ENCODE measurements at regions not wholly inside any gene's neighbourhood (a gene's known extent, or its start where the extent isn't known, plus 50 kb on each side); places are given as distances from the start of the nearest gene placed in this dataset.
"Not testable (repeated sequence)": the region's sequence is repeated elsewhere in the genome, so short reads cannot be mapped to it uniquely, and the experiment has no call there.

GRCh38 chr10:7056216-7056615 lies 354.6 kb downstream of the SFMBT2 start:
- no peak for ATAC-seq

- ATAC-seq = no peak
These were observed 355.9 kb downstream of the SFMBT2 start for GRCh38 chr10:7054915-7055314.

GRCh38 chr10:7053195-7053594 lies 357.6 kb downstream of the SFMBT2 start:
- ATAC-seq = no peak

- not testable (repeated sequence) for ATAC-seq
These were observed 360.8 kb downstream of the SFMBT2 start for GRCh38 chr10:7050024-7050423.

GRCh38 chr10:7048061-7048460 lies 362.8 kb downstream of the SFMBT2 start:
- no peak for ATAC-seq

- ATAC-seq = no peak
These were observed 364.2 kb downstream of the SFMBT2 start for GRCh38 chr10:7046615-7047014.

GRCh38 chr10:7045891-7046599 lies 364.8 kb downstream of the SFMBT2 start:
- no peak for ATAC-seq

GRCh38 chr10:7043055-7043653 lies 367.7 kb downstream of the SFMBT2 start:
- ATAC-seq = no peak

- ATAC-seq = no peak
These were observed 368.3 kb downstream of the SFMBT2 start for GRCh38 chr10:7042419-7043054.

GRCh38 chr10:7042000-7042399 lies 368.8 kb downstream of the SFMBT2 start:
- no peak for ATAC-seq

- no peak for ATAC-seq
These were observed 370.2 kb downstream of the SFMBT2 start for GRCh38 chr10:7040681-7041080.

- ATAC-seq = no peak
These were observed 371.0 kb downstream of the SFMBT2 start for GRCh38 chr10:7039859-7040258.

GRCh38 chr10:7038416-7038815 lies 372.4 kb downstream of the SFMBT2 start:
- ATAC-seq = no peak

GRCh38 chr10:7037434-7037833 lies 373.4 kb downstream of the SFMBT2 start:
- not testable (repeated sequence) for ATAC-seq

GRCh38 chr10:7036951-7037350 lies 373.9 kb downstream of the SFMBT2 start:
- ATAC-seq = no peak

GRCh38 chr10:7035126-7035761 lies 375.6 kb downstream of the SFMBT2 start:
- ATAC-seq = peak; percentile 84 to 91

GRCh38 chr10:7033031-7033430 lies 377.8 kb downstream of the SFMBT2 start:
- ATAC-seq = no peak

GRCh38 chr10:7030134-7030855 lies 380.5 kb downstream of the SFMBT2 start:
- no peak for ATAC-seq

- ATAC-seq = no peak
These were observed 381.2 kb downstream of the SFMBT2 start for GRCh38 chr10:7029672-7030071.

GRCh38 chr10:7028809-7029166 lies 382.0 kb downstream of the SFMBT2 start:
- ATAC-seq = no peak

GRCh38 chr10:7027913-7028808 lies 382.7 kb downstream of the SFMBT2 start:
- peak; percentile 33 to 44 for ATAC-seq

All from activated CD4-positive, CD25-positive, alpha-beta regulatory T cell treated with anti-CD3 and anti-CD28 coated beads, Interleukin-2, amount 50 U/mL, for 24 hours (primary cell).